Testis (tissue), 2 donors: ENCODE measurements at regions not wholly inside any gene's neighbourhood (a gene's known extent, or its start where the extent isn't known, plus 50 kb on each side); places are given as distances from the start of the nearest gene placed in this dataset.

Source experiments
- CTCF ChIP-seq, 3 experiments: fragments of 450-650 bp in 2 of 3; fragments of 200-600 bp in 1 of 3; sonication (generic) in 1 of 3; IDR thresholded peaks; one replicate each; pipeline ENCODE4 v1.5.1; 2016 to 2019; ENCODE audit warnings: antibody characterized with exemption in 3 of 3, mild to moderate bottlenecking in 2 of 3, moderate library complexity in 1 of 3
- POLR2A ChIP-seq: fragments of 450-650 bp; IDR thresholded peaks from one replicate; pipeline ENCODE4 v1.6.1; 2017; ENCODE audit warnings: antibody characterized with exemption, mild to moderate bottlenecking, moderate library complexity

- TF ChIP-seq POLR2A (no peak), CTCF (IDR thresholded peaks at IDR 0.05) (no peak)
Measured at GRCh38 chr1:232250838-232251237, 379.1 kb downstream of the SIPA1L2 start.
